Activated T-helper 9 cell treated with anti-CD3 and anti-CD28 coated beads, Interleukin-2, amount 50 U/mL, for 16 hours (primary cell): ENCODE measurements at regions not wholly inside any gene's neighbourhood (a gene's known extent, or its start where the extent isn't known, plus 50 kb on each side); places are given as distances from the start of the nearest gene placed in this dataset.
"Not testable (repeated sequence)": the region's sequence is repeated elsewhere in the genome, so short reads cannot be mapped to it uniquely, and the experiment has no call there.

Source experiments
- DNase-seq: peaks from one replicate; pipeline ENCODE4 v3.0.0-alpha.2; 2020; ENCODE audit warnings: low read depth

- no peak for DNase-seq
These were observed 278.3 kb downstream of the KCNJ2 start for GRCh38 chr17:70447588-70447987.

- DNase-seq, result not testable (repeated sequence)
These were observed 283.7 kb downstream of the KCNJ2 start for GRCh38 chr17:70453075-70453474.

- DNase-seq, result no peak
These were observed 285.0 kb downstream of the KCNJ2 start for GRCh38 chr17:70454377-70454776.

GRCh38 chr17:70454908-70455307 is 285.6 kb downstream of the KCNJ2 start:
- DNase-seq, result no peak

- no peak for DNase-seq
These were observed 295.7 kb downstream of the KCNJ2 start for GRCh38 chr17:70464995-70465394.

GRCh38 chr17:70468661-70469060 is 299.3 kb downstream of the KCNJ2 start:
- DNase-seq, result no peak

GRCh38 chr17:70473049-70473448 is 303.7 kb downstream of the KCNJ2 start:
- DNase-seq, result no peak

GRCh38 chr17:70476368-70476767 is 307.0 kb downstream of the KCNJ2 start:
- DNase-seq, result no peak

GRCh38 chr17:70478902-70479301 is 309.6 kb downstream of the KCNJ2 start:
- no peak for DNase-seq

- no peak for DNase-seq
These were observed 310.4 kb downstream of the KCNJ2 start for GRCh38 chr17:70479779-70480178.

- DNase-seq, result no peak
These were observed 314.3 kb downstream of the KCNJ2 start for GRCh38 chr17:70483624-70484023.

GRCh38 chr17:70484050-70484449 is 314.7 kb downstream of the KCNJ2 start:
- no peak for DNase-seq

- DNase-seq, result no peak
These were observed 315.2 kb downstream of the KCNJ2 start for GRCh38 chr17:70484496-70484895.

GRCh38 chr17:70492368-70492767 is 323.0 kb downstream of the KCNJ2 start:
- no peak for DNase-seq

GRCh38 chr17:70493277-70493874 is 324.0 kb downstream of the KCNJ2 start:
- no peak for DNase-seq

- DNase-seq, result no peak
These were observed 329.3 kb downstream of the KCNJ2 start for GRCh38 chr17:70498631-70499030.

- DNase-seq, result no peak
These were observed 329.9 kb downstream of the KCNJ2 start for GRCh38 chr17:70499067-70499786.

GRCh38 chr17:70503449-70503848 is 334.1 kb downstream of the KCNJ2 start:
- no peak for DNase-seq

GRCh38 chr17:70510288-70510687 is 341.0 kb downstream of the KCNJ2 start:
- no peak for DNase-seq

GRCh38 chr17:70517816-70518215 is 348.5 kb downstream of the KCNJ2 start:
- no peak for DNase-seq

- DNase-seq, result no peak
These were observed 350.0 kb downstream of the KCNJ2 start for GRCh38 chr17:70519300-70519699.

- DNase-seq, result no peak
These were observed 351.1 kb downstream of the KCNJ2 start for GRCh38 chr17:70520447-70520846.

- DNase-seq, result no peak
These were observed 351.6 kb downstream of the KCNJ2 start for GRCh38 chr17:70520956-70521355.

GRCh38 chr17:70521821-70522256 is 352.5 kb downstream of the KCNJ2 start:
- DNase-seq, result no peak
